ENCODE measurements at regions not wholly inside any gene's neighbourhood (a gene's known extent, or its start where the extent isn't known, plus 50 kb on each side); places are given as distances from the start of the nearest gene placed in this dataset.
"Not testable (repeated sequence)": the region's sequence is repeated elsewhere in the genome, so short reads cannot be mapped to it uniquely, and the experiment has no call there.

DNA sequence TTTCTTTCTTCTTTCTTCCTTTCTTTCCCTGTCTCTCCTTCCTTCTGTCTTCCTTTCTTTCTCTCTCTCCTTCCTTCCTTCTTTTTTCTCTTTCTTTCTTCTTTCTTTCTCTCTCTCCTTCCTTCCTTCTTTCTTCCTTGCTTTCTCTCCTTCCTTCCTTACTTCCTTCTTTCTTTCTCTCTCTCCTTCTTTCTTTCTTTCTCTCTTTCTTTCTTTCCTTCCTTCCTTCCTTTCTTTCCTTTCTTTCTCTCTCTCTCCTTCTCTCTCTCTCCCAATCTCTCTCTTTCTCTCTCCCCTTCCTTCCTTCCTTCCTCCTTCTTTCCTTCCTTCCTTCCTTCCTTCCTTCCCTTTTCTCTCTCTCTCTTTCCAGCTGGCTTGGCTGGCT is 2806.6 kb downstream of the RPIA start:
- TF ChIP-seq BHLHE40 (IDR thresholded peaks at IDR 0.05; ENCODE audit: low read depth, low read length); CTCF (conservative IDR thresholded peaks at IDR 0.05; ENCODE audit: low read depth, low read length): not testable (repeated sequence)

Data from IMR-90 (cell line).